ENCODE measurements at regions not wholly inside any gene's neighbourhood (a gene's known extent, or its start where the extent isn't known, plus 50 kb on each side); places are given as distances from the start of the nearest gene placed in this dataset.

- Mint-ChIP-seq H3K36me3 (ENCODE audit: unreplicated experiment) (peaks cover 6% of the 10 kb centered on the region), H3K4me3 (ENCODE audit: unreplicated experiment) (no peak overlapping the region)
- TF ChIP-seq, protein P1, sequence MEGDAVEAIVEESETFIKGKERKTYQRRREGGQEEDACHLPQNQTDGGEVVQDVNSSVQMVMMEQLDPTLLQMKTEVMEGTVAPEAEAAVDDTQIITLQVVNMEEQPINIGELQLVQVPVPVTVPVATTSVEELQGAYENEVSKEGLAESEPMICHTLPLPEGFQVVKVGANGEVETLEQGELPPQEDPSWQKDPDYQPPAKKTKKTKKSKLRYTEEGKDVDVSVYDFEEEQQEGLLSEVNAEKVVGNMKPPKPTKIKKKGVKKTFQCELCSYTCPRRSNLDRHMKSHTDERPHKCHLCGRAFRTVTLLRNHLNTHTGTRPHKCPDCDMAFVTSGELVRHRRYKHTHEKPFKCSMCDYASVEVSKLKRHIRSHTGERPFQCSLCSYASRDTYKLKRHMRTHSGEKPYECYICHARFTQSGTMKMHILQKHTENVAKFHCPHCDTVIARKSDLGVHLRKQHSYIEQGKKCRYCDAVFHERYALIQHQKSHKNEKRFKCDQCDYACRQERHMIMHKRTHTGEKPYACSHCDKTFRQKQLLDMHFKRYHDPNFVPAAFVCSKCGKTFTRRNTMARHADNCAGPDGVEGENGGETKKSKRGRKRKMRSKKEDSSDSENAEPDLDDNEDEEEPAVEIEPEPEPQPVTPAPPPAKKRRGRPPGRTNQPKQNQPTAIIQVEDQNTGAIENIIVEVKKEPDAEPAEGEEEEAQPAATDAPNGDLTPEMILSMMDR (IDR thresholded peaks at IDR 0.05; ENCODE audit: partially characterized antibody, unreplicated experiment): no peak
Observed at GRCh38 chr15:24880663-24881062, 74.1 kb upstream of the SNRPN start.

GRCh38 chr15:24886538-24886937 lies 68.2 kb upstream of the SNRPN start:
- H3K36me3 Mint-ChIP-seq (ENCODE audit: unreplicated experiment): no peaks in the 10 kb centered on the region
- H3K9me3 Mint-ChIP-seq (ENCODE audit: unreplicated experiment): peaks cover 2% of the 10 kb centered on the region
- TF ChIP-seq, protein P1 (IDR thresholded peaks at IDR 0.05; ENCODE audit: partially characterized antibody, unreplicated experiment): no peak
- no peak overlapping the region for H3K4me3 Mint-ChIP-seq (ENCODE audit: unreplicated experiment)
- no peaks in the 10 kb centered on the region for H3K27me3 Mint-ChIP-seq (ENCODE audit: unreplicated experiment)
- no peak for DNase-seq
- H3K27ac Mint-ChIP-seq (ENCODE audit: unreplicated experiment): no peak overlapping the region
- H3K4me1 Mint-ChIP-seq (ENCODE audit: low read depth, unreplicated experiment): no peaks in the 10 kb centered on the region

More at GRCh38 chr15:24880663-24881062, 74.1 kb upstream of the SNRPN start:
- no peak for DNase-seq
- Mint-ChIP-seq H3K27me3 (ENCODE audit: unreplicated experiment) (peaks cover 1% of the 10 kb centered on the region), H3K27ac (ENCODE audit: unreplicated experiment) (no peak overlapping the region), H3K9me3 (ENCODE audit: unreplicated experiment) (peaks cover 1% of the 10 kb centered on the region), H3K4me1 (ENCODE audit: low read depth, unreplicated experiment) (no peaks in the 10 kb centered on the region)

DNA sequence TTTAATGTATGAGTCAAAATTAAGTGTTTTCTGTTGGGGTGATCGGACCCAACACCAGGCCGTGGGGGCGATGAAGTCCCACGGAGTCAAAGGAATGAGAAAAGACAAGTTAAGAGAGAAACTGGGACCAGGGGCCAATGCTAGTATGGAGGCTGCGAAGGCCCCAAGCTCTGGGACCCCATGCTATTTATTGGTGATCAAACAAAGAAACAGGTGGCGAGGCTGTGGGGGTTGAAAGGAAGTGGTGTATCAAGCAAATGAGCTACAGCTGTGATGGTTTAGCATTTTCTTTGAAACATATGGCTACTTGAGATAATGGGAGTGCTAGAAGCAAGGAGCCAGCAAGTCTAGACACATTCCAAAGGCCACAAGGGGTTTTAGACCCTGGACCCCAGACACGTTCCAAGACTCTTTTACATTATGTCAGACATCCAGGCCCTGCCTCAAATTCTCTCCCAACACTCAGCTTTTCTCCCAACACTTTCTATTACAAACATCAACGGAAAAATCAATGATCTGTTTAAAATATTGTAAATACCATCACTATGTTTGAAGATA lies 56.0 kb upstream of the SNRPN start:
- Mint-ChIP-seq H3K9me3 (ENCODE audit: unreplicated experiment) (peaks cover 15% of the 10 kb centered on the region), H3K4me3 (ENCODE audit: unreplicated experiment) (peak overlapping the region; percentile 31), H3K27ac (ENCODE audit: unreplicated experiment) (peak overlapping the region; percentile 91), H3K36me3 (ENCODE audit: unreplicated experiment) (peaks cover 5% of the 10 kb centered on the region), H3K27me3 (ENCODE audit: unreplicated experiment) (peaks cover 9% of the 10 kb centered on the region), H3K4me1 (ENCODE audit: low read depth, unreplicated experiment) (peaks cover 13% of the 10 kb centered on the region)
- TF ChIP-seq, protein P1 (IDR thresholded peaks at IDR 0.05; ENCODE audit: partially characterized antibody, unreplicated experiment): no peak
- DNase-seq: peak; percentile 22

- Mint-ChIP-seq H3K27ac (ENCODE audit: unreplicated experiment) (no peak overlapping the region), H3K9me3 (ENCODE audit: unreplicated experiment) (peaks cover 15% of the 10 kb centered on the region), H3K36me3 (ENCODE audit: unreplicated experiment) (peaks cover 4% of the 10 kb centered on the region), H3K27me3 (ENCODE audit: unreplicated experiment) (peaks cover 9% of the 10 kb centered on the region), H3K4me3 (ENCODE audit: unreplicated experiment) (no peak overlapping the region), H3K4me1 (ENCODE audit: low read depth, unreplicated experiment) (peaks cover 13% of the 10 kb centered on the region)
- DNase-seq: no peak
- TF ChIP-seq, protein P1 (IDR thresholded peaks at IDR 0.05; ENCODE audit: partially characterized antibody, unreplicated experiment): no peak
Observed at GRCh38 chr15:24899367-24899766, 55.4 kb upstream of the SNRPN start.

GRCh38 chr15:24899795-24900194 lies 55.0 kb upstream of the SNRPN start:
- Mint-ChIP-seq H3K4me1 (ENCODE audit: low read depth, unreplicated experiment) (peaks cover 10% of the 10 kb centered on the region), H3K27ac (ENCODE audit: unreplicated experiment) (no peak overlapping the region), H3K9me3 (ENCODE audit: unreplicated experiment) (peaks cover 15% of the 10 kb centered on the region), H3K4me3 (ENCODE audit: unreplicated experiment) (no peak overlapping the region), H3K27me3 (ENCODE audit: unreplicated experiment) (peaks cover 9% of the 10 kb centered on the region), H3K36me3 (ENCODE audit: unreplicated experiment) (peaks cover 4% of the 10 kb centered on the region)
- TF ChIP-seq, protein P1 (IDR thresholded peaks at IDR 0.05; ENCODE audit: partially characterized antibody, unreplicated experiment): no peak
- DNase-seq: no peak
